Astrocyte (in vitro differentiated cells and primary cell): ENCODE measurements at regions not wholly inside any gene's neighbourhood (a gene's known extent, or its start where the extent isn't known, plus 50 kb on each side); places are given as distances from the start of the nearest gene placed in this dataset.

Experiments
- EZH2 ChIP-seq: IDR thresholded peaks from 2 replicates; pipeline ENCODE4 v1.6.1; 2012; ENCODE audit warnings: mild to moderate bottlenecking, low read length, inconsistent platforms; ENCODE audit not compliant: insufficient read depth
- TF ChIP-seq, protein P1 (sequence below): IDR thresholded peaks from 2 replicates; pipeline ENCODE4 v1.5.1; 2011; ENCODE audit warnings: low read depth, mild to moderate bottlenecking, inconsistent platforms, low read length, moderate library complexity; ENCODE audit not compliant: insufficient read depth

DNA sequence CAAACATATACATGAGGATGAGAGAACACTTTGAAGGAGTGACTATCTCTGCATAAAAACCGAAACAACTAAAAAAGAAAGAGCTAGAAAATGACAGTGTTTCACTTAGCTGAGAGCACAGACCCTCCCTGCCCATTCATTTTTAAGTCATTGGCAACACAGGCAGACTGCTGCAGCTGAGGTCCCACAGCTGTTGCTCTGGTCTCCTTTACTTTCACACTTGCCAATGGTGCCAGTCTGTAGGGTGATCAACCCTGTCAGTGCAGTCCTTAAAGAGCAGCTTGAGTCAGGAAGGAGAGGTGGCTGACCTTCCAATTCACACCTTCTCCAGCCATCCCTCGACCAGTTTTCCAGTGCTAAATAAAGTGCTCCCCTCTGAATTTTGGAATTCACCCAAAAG lies 508.3 kb upstream of the CCNG1 start:
- TF ChIP-seq, protein P1, sequence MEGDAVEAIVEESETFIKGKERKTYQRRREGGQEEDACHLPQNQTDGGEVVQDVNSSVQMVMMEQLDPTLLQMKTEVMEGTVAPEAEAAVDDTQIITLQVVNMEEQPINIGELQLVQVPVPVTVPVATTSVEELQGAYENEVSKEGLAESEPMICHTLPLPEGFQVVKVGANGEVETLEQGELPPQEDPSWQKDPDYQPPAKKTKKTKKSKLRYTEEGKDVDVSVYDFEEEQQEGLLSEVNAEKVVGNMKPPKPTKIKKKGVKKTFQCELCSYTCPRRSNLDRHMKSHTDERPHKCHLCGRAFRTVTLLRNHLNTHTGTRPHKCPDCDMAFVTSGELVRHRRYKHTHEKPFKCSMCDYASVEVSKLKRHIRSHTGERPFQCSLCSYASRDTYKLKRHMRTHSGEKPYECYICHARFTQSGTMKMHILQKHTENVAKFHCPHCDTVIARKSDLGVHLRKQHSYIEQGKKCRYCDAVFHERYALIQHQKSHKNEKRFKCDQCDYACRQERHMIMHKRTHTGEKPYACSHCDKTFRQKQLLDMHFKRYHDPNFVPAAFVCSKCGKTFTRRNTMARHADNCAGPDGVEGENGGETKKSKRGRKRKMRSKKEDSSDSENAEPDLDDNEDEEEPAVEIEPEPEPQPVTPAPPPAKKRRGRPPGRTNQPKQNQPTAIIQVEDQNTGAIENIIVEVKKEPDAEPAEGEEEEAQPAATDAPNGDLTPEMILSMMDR = no peak
- TF ChIP-seq EZH2 = no peak
